Loucy (cell line): ENCODE measurements at regions not wholly inside any gene's neighbourhood (a gene's known extent, or its start where the extent isn't known, plus 50 kb on each side); places are given as distances from the start of the nearest gene placed in this dataset.

ENCODE experiments used
- H2AFZ ChIP-seq: fragments of 200-600 bp; sonication (generic); 2 replicates; pipeline ENCODE4 v1.6.0; 2016; ENCODE audit warnings: antibody characterized with exemption, mild to moderate bottlenecking, low read length, moderate library complexity
- H3F3A ChIP-seq: fragments of 200-600 bp; 2 replicates; pipeline ENCODE4 v1.6.0; 2016; ENCODE audit warnings: antibody characterized with exemption, low read depth, mild to moderate bottlenecking
- H3K27me3 ChIP-seq: fragments of 200-600 bp; sonication (generic); 2 replicates; pipeline ENCODE4 v1.6.1; 2014; ENCODE audit warnings: low read length, mild to moderate bottlenecking; ENCODE audit not compliant: insufficient read depth, poor library complexity, severe bottlenecking
- H3K36me3 ChIP-seq: fragments of 200-600 bp; sonication (generic); 2 replicates; pipeline ENCODE4 v1.6.1; 2016; ENCODE audit warnings: low read length; ENCODE audit not compliant: insufficient read depth
- H3K4me1 ChIP-seq: fragments of 200-600 bp; sonication (generic); 2 replicates; pipeline ENCODE4 v1.5.1; 2014; ENCODE audit warnings: low read length, mild to moderate bottlenecking; ENCODE audit not compliant: insufficient read depth, poor library complexity, severe bottlenecking
- H3K4me2 ChIP-seq: fragments of 200-600 bp; sonication (generic); 2 replicates; pipeline ENCODE4 v1.6.0; 2014; ENCODE audit warnings: antibody characterized with exemption, low read length, low read depth, mild to moderate bottlenecking; ENCODE audit not compliant: poor library complexity, severe bottlenecking
- H3K4me3 ChIP-seq: fragments of 200-600 bp; sonication (generic); 2 replicates; pipeline ENCODE4 v1.5.1; 2014; ENCODE audit warnings: low read length, mild to moderate bottlenecking, mixed read lengths; ENCODE audit not compliant: poor library complexity, severe bottlenecking
- H3K79me2 ChIP-seq: fragments of 200-600 bp; sonication (generic); 2 replicates; pipeline ENCODE4 v1.6.1; 2014; ENCODE audit warnings: low read length; ENCODE audit not compliant: insufficient read depth
- H3K9ac ChIP-seq: fragments of 200-600 bp; sonication (generic); 2 replicates; pipeline ENCODE4 v1.6.0; 2014; ENCODE audit warnings: mild to moderate bottlenecking, low read depth, low read length, moderate library complexity; ENCODE audit not compliant: poor library complexity, severe bottlenecking
- H3K9me2 ChIP-seq: fragments of 200-600 bp; sonication (generic); replicated peaks from 2 replicates; pipeline ENCODE4 v1.6.1; 2016; ENCODE audit warnings: low read depth, low read length, mixed read lengths
- H3K9me3 ChIP-seq: fragments of 200-600 bp; sonication (generic); 2 replicates; pipeline ENCODE4 v1.6.1; 2014; ENCODE audit warnings: mild to moderate bottlenecking, antibody characterized with exemption, low read length, low read depth; ENCODE audit not compliant: insufficient read depth
- H4K20me1 ChIP-seq: fragments of 200-600 bp; sonication (generic); 2 replicates; pipeline ENCODE4 v1.6.0; 2014; ENCODE audit warnings: antibody characterized with exemption, low read length, mild to moderate bottlenecking; ENCODE audit not compliant: insufficient read depth, poor library complexity, severe bottlenecking
- EZH2phosphoT487 ChIP-seq: fragments of 200-600 bp; IDR thresholded peaks from 2 replicates; pipeline ENCODE4 v1.6.1; 2018; ENCODE audit warnings: antibody characterized with exemption, mild to moderate bottlenecking, moderate library complexity, borderline replicate concordance
- TF ChIP-seq, protein P1 (sequence below): fragments of 200-600 bp; sonication (generic); conservative IDR thresholded peaks from 2 replicates; pipeline ENCODE4 v1.5.1; 2014; ENCODE audit warnings: mild to moderate bottlenecking, antibody characterized with exemption, low read length

DNA sequence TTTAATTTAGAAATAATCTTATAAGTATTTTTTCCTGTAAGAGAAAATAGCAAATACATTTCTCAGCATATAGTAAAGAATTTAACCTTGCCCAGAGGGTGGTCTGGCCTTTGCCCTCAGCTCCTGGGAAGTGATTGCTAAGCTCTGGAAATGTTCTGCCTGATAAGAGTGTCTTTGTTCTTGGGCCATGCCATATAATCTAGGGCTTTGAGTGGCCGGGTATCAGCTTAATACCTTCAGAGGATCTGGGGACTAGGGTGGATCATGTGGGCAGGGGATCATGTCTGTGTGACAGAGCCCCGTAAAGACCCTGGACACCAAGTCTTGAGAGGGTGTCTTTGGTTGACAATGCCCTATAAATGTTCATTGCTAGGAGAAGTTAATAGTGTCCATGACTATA is 1032.4 kb upstream of the MIR17HG start:
- H4K20me1 ChIP-seq, result no peaks in the 10 kb centered on the region
- no peaks in the 10 kb centered on the region for H3K9me3 ChIP-seq
- no peaks in the 10 kb centered on the region for H3F3A ChIP-seq
- no peaks in the 10 kb centered on the region for H3K27me3 ChIP-seq
- H3K4me2 ChIP-seq, result no peak overlapping the region
- H3K9me2 ChIP-seq, result no peaks in the 10 kb centered on the region
- H2AFZ ChIP-seq, result no peak overlapping the region
- H3K36me3 ChIP-seq, result no peaks in the 10 kb centered on the region
- TF ChIP-seq, protein P1, sequence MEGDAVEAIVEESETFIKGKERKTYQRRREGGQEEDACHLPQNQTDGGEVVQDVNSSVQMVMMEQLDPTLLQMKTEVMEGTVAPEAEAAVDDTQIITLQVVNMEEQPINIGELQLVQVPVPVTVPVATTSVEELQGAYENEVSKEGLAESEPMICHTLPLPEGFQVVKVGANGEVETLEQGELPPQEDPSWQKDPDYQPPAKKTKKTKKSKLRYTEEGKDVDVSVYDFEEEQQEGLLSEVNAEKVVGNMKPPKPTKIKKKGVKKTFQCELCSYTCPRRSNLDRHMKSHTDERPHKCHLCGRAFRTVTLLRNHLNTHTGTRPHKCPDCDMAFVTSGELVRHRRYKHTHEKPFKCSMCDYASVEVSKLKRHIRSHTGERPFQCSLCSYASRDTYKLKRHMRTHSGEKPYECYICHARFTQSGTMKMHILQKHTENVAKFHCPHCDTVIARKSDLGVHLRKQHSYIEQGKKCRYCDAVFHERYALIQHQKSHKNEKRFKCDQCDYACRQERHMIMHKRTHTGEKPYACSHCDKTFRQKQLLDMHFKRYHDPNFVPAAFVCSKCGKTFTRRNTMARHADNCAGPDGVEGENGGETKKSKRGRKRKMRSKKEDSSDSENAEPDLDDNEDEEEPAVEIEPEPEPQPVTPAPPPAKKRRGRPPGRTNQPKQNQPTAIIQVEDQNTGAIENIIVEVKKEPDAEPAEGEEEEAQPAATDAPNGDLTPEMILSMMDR, result no peak
- TF ChIP-seq EZH2phosphoT487, result no peak
- no peak overlapping the region for H3K9ac ChIP-seq
- H3K4me3 ChIP-seq, result no peak overlapping the region
- no peaks in the 10 kb centered on the region for H3K79me2 ChIP-seq
- H3K4me1 ChIP-seq, result no peaks in the 10 kb centered on the region

DNA sequence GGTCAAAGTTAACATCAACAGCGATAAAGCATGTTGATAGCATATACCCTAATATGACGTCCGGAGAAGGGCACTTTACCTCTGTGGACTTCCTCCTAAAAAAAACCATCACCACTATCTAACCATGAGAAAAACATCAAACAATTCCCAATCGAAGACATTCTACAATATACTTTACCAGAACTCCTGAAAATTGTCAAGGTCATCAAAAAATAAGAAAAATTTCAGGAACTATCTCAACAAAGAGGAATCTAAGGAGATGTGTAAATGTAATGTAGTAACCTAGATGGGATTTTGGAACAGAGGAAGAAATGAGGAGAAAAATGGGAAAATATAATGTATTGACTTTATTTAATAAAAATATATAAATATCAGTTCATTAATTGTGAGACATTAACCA is 1026.8 kb upstream of the MIR17HG start:
- H3K4me2 ChIP-seq, result no peak overlapping the region
- no peak overlapping the region for H3K9ac ChIP-seq
- no peak overlapping the region for H2AFZ ChIP-seq
- no peak for TF ChIP-seq EZH2phosphoT487
- TF ChIP-seq, protein P1, result no peak
- H3K36me3 ChIP-seq, result no peaks in the 10 kb centered on the region
- no peaks in the 10 kb centered on the region for H3K9me2 ChIP-seq
- H3F3A ChIP-seq, result no peaks in the 10 kb centered on the region
- no peaks in the 10 kb centered on the region for H4K20me1 ChIP-seq
- H3K79me2 ChIP-seq, result no peaks in the 10 kb centered on the region
- no peaks in the 10 kb centered on the region for H3K27me3 ChIP-seq
- no peaks in the 10 kb centered on the region for H3K4me1 ChIP-seq
- no peaks in the 10 kb centered on the region for H3K9me3 ChIP-seq
- no peak overlapping the region for H3K4me3 ChIP-seq

DNA sequence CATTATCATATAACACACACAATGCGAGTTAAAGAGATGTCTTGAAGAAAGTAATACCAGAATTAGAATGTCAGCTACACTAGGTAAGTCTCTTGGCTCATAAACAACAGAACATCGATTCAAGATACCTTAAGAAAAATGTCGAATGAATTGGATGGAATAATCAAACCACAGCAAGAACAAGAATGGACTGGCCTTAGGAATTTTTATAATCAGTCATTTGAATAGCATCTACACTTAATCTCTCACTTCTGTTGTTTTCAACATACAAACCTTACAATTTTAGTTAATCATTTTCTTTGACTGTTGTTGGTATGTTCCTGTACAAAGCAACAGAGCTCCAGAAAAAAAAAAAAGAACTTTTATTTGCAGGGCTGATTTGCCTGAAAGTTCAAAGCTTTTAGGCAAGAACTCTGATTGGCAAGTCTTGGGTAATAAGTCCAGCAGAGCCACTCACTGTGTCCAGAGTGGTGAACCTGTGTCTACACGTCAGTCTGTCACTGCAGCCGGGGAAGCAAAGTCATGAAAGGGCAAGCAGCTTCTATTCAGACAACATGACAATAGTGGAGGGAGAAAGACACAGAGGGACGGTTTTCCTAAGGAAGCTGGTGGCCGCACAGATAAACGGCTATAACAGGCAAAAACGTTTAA is 1026.1 kb upstream of the MIR17HG start:
- Histone ChIP-seq H3K4me1 (no peaks in the 10 kb centered on the region), H3K79me2 (no peaks in the 10 kb centered on the region), H2AFZ (no peak overlapping the region), H3K9me3 (no peaks in the 10 kb centered on the region), H3K9ac (no peak overlapping the region), H4K20me1 (no peaks in the 10 kb centered on the region), H3K4me2 (no peak overlapping the region), H3K4me3 (no peak overlapping the region), H3F3A (no peaks in the 10 kb centered on the region), H3K9me2 (no peaks in the 10 kb centered on the region), H3K36me3 (no peaks in the 10 kb centered on the region), H3K27me3 (no peaks in the 10 kb centered on the region)
- TF ChIP-seq EZH2phosphoT487, result no peak
- TF ChIP-seq, protein P1, result no peak
